ENCODE measurements at regions not wholly inside any gene's neighbourhood (a gene's known extent, or its start where the extent isn't known, plus 50 kb on each side); places are given as distances from the start of the nearest gene placed in this dataset.

DNA sequence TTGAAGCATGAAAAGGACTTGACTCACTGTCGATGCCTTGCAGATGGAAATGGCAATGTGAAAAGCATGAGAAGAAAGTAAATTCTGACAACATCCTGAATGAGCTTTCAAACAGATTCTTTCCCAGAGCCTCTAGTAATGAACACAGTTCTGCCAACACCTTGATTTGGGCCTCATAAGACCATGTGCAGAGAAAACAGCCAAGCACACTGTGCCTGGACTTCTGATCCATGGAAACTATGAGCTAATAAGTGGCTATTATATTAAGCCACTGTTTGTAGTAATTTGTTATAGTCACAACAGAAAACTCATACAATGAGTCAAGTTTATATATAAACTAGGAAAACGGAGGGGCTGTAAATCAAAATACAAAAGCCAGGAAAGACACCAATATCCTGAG, 477.3 kb downstream of the MBD2 start:
- DNase-seq: no peak

DNA sequence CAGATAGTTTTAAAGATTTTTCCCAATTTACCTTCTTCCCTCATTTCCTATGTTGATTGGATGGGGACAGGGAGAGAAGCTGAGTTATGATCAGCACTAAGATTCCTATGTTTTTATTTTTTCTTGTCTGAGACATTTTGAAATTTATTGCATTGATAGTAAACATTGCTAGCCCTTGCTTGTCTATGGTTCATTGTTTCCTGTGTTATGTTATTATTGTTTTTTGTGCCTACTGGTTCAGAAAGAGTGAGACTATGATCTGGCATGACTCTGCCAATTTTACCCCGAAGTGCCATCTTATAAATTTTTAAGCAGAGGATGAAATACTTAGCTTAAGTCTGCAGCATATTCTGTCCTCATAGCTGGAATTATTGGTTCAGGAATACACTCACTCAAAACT, 478.5 kb downstream of the MBD2 start:
- no peak for DNase-seq

DNA sequence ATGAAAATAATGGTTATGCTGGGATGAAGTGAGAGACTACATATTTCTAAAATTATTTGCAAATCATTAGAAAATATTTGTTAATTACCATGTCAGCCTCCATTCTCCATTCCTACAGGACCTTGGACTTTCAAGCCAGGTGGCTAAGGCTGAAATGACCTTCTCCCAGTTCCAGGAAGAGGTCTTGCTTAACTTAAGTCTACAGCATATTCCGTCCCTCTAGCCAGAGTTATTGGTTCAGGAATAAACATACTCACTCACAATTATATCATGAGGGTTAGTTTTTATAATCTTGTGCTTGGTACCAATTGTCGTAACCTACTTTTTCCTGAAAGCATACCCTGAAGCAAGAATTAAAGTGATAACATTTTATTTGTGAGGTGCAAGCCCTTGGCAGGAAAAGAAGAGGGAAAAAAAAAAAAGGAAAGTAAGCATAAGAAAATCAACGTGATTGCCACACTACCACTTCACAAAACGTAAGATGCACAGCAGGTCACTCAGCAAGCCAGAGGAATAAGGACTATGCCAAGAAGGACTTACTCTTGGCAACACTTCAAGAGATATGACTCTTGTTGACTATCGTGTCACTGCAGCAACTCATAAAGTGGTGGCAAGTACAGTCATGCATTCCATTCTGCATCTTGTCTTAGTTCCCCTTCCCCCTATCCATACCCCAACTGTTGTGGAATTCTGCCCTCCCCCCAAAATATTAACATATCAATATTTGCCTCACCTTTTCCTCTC, 479.1 kb downstream of the MBD2 start:
- no peak for DNase-seq

DNA sequence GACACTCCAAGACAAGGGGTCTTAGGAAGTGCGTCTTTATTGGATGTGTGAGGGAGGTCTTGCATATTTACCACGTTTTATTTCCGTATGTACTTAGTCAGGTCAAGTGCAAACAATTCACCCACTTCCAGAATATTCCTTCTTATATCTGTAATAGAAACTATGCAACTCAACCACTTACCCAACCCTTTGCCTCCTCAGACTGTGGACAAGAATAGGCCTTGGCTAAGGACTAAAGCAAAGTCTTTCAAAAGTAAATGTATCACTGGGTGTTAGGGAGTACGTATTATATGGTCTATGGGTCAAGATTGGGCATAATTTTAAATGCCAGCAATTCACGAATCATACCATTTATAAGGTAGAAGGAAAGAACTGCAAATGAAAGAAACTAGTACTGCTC, 484.8 kb downstream of the MBD2 start:
- no peak for DNase-seq

DNA sequence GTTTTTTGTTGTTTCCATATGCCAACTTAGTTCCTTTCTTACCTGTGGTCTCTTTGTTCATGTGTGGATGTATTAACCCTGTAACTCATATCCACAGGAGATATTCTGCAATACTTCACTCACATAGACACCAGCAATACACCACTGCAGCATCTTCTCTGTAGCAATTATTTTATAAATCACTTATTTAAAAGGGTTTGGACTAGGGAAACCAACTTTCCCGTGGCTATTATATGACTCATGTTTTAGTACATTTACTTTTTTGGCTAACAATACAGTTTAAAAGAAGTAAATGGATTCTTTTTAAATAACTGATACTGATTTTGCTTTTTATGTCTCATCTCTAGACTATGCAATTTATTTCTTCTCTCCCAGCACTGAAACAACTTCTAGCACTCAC, 488.9 kb downstream of the MBD2 start:
- no peak for DNase-seq

DNA sequence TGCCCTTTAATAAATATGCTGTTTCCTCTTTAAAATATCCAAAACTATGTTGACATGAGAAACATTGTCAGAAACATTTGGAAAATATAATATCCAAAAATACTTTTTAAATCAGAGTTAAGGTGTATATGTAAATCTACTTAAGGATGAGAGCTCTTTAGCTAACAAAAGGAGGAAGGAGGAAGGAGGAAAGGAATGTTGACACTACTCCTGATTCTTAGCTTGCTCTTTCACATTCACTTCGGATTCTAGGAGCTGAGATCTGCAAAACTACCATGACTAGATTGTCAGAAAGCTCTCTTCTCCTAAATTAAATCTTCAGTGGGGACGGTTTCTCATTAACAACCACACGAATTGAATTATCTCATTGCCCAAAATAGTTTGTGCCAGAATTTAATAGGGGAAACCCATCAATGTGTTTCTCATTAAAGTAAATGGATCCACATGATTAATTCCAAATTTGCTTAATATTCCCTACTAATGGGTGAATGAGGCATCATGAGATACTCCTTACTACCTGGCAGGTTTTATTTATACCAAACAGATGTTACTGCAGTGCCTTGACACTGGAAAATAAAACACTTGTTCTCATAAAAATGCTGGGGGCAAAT, 509.1 kb downstream of the MBD2 start:
- DNase-seq: no peak

DNA sequence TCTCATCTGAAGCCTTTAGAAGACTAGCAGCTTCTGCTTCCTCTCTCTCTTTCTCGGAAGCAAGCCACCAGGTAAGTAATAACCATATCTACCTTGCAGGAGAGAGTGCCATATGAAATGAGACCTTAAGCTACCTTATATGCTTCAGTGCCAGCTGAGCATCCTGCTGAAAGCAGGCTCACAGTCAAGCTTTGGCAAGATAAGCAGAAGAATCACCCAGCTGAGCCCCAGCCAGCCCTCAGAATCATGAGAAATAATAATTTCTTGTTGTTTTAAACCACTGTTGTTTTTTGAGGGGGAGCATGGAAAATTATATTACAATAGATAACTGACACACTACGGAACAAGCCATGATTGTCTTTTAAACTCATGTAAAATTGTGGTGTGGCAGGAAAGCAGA, 514.4 kb downstream of the MBD2 start:
- DNase-seq: no peak

DNA sequence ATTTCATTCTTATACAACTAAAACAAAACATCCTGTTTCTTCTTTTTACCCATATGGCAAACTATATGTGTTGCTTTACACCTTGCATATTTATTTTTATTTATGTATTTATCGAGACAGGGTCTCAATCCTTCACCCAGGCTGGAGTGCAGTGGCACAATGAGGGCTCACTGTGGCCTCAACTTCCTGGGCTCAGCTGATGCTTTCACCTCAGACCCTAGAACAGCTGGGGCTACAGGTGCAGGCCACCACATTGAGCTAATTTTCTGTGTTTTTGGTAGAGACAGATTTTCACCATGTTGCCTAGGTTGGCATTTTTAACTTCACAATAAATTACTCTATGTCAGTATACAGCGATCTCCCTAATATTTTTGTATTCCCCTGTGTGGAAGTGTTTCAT, 522.0 kb downstream of the MBD2 start:
- no peak for DNase-seq

DNA sequence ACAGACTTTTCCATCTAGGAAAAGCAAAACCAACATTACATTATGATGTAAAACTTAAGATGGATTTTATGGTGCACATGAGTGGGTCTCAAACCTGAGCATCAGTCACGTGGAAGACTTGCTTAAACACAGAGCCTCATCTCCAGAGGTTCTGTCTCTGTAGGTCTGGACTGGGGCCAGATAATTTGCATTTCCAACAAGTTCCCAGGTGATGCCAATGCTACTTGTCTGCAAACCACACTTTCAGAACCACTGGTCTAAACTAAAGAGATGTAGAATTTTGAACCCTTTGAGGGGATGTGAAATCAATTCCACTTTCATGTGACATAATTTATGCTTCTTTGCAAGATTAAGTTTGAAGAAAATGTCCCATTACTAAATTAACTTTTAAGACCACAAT, 522.8 kb downstream of the MBD2 start:
- DNase-seq: no peak

DNA sequence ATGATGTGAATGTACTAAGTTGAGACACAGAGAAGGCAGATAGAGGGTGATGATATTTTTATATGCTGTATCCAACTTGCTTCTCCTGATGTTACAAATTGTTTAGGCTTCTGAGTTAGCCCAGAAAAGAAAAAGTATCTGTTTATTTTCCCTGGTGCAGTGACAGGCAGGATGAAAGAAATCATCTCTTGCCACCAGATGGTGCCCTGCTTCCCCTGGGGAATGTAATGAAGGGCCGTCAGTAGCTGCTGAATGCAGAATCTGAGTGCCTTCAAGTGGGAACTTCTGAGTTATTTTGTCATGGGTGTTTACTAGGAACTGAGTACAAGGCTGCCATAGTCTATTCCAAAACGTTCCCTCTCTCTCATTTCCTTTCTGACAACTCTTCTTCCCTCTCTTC, 525.6 kb downstream of the MBD2 start:
- peak; percentile 19 for DNase-seq

DNA sequence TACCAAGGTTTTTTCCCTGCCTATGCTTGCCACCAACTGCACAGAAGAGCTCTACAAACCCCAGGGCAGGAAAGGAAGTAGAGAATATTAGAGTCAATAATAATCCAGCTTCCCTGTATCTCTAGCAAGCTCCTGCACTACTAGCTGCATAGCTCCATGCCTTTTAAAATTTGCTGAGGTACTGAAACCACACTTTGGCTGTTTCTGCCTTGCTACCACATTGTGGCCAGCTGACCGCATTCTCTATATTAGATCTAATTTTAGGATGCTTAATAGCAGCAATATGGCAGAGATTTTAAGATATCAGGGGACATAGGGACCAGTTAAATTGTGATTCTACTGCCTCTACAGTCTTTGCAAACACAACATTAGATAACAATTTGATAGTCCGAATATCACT, 534.6 kb downstream of the MBD2 start:
- DNase-seq: no peak

DNA sequence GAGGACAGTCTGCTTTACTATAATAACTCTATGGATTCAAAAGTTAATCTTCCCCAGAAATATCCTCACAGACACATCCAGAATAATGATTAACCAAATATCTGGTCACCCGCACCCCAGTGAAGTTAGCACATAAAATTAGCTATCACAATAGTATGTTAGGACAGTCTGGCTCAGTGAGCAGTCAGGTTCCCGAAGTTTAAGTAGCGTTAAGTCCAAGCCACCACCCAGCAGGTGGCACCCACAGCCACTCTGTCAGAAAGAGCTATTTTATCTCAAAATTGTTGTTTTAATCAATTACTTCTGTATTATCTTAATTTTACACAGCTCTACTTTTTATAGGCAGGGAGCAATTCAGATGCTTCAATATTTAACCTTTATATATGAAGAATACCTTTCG, 537.5 kb downstream of the MBD2 start:
- no peak for DNase-seq

DNA sequence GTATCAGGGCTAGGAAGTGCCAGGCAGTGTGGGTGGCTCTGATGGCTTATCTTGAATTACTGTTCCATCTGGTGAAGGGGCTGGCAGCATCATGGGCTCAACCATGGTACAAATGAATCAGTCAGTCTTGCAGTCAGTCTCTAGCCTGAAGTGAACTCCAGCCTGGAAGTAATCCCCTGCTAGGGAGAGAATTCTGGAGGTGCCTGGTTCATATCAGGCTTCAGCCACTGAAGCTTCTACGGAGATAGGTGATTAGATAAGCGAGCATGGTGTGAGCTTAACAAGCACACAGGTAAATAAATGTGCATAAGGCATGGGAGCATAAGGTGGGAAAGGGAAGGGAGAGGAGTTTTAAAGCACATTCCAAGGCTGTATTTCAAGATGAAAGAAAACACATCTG, 541.7 kb downstream of the MBD2 start:
- DNase-seq: no peak

DNA sequence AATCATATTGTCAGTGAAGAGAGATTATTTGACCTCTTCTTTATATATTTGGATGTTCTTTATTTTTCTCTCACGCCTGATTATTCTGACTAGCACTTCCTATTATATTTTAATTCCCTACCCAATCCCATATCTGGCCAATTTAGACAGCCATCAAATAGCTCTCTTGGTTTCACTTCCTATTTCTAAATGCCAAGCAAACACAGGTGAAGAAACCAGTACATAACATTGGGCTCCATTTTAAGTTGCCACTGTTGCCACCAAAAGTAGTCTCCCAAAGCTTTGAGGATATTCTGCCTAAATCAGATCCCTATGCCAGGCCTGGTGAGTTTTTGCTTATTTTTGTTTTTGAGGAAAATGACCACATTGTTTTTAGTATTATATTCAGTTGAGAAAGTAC, 547.0 kb downstream of the MBD2 start:
- DNase-seq: no peak

DNA sequence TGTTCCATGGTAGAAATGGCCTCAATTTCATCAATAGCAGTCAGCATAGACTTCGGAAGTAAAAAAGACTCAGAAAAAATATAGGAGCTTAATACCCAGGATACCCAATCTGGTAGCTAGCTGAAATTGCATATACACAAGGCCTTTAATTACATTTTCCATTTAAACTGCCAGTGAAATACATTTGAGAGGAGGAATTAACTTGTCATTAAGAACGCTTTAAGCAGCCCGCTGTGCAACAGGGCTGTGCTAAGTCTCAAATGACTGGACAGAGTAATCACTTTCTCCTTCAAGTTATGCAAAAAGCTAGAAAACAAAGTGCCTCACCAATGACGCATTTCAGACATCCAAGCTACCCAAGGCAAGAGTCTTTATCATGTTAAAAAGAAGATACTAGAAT, 558.8 kb downstream of the MBD2 start:
- no peak for DNase-seq

DNA sequence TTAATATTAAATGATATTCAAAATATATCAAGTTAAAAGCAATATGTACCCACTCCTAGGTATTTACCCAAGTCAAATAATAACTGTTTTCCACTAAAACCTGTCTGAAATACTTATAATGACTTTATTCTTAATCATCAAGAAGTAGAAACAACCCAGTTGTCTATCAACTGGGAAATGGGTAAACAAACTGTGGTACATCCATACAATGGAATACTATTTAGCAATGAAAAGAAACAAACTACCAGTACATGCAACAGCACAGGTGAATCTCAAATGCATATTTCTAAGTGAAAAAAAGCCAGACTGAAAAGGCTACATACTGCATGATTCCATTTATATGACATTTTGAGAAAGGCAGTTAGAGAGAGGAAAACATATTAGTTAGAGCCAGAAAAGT, 559.9 kb downstream of the MBD2 start:
- no peak for DNase-seq

DNA sequence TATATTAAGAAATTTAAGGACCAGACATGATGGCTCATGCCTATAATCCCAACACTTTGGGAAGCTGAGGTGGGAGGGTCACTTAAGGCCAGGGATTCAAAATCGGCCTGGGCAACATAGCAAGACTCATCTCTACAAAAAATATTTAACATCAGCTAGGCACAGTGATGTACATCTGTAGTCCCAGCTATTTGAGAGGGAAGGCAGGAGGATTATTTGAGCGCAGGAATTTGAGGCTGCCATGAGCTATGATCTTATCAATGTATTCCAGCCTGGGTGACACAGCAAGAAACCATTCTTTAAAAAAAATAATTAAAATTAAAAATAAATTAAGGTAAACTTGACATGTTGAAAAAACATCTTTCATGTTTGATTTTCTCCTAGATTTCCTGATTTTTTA, 564.2 kb downstream of the MBD2 start:
- DNase-seq: no peak

DNA sequence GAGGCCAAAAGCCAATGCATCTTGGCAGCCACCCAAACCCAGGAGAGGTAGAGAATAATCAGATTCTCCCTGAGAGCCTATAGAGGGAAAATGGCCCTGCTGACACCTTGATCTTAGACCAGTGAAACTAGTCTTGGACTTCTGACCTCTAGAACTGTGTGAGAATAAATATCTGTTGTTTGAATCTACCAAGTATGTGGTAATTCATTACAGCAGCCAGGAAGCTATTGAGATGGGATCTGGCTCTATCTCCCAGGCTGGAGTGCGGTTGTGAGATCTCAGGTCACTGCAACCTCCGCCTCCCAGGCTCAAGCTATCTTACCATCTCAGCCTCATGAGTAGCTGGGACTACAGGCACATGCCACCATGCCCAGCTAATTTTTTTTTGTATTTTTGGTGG, 567.2 kb downstream of the MBD2 start:
- no peak for DNase-seq

DNA sequence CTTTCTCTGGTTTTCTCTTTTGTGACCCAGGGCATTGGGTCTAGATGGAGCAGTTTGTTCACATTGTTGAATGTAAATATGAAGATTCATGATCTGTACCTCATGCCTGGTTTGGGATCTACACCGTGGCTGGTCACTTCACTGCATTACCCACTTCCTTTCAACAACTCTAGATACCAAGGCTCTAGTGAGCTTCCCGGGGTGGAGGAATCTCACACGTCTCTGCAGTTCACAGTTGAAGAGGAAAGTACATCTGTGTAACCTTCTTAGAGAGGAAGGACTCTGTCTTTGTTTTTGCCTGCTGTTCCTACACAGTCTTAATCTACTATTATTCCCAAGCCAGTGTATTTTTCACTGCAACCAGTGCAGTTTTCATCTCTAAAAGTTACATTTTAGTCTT, 574.8 kb downstream of the MBD2 start:
- DNase-seq: no peak

DNA sequence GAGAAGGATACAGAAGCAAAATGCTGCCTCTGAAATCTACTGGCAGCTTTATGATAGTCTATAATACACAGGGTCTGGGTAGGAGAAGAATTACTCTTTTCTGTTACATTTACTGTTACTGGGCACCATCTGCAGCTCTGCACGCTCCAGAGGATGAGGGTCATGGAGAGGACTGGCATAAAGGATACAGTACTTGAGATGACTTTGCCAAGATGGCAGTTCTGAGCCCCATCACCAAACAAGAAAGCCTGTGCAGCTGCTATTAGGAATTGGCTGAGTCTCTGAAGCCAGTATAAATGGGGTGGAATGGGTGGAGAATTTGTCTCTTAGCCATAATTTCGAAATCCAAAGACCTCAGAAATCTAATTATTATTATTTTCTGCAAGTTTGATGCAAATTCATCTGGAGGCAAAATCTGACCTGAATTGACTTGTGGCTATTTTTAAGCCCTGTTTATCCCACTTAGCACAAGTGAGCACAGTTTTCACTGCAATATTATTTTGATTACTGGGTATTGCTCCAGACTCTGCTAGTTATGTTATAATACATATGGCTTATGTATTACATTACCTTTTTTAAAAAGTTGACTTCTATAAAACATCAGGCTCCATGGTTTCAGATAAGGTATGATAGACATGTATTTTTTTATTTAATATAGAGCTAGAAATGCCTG, 579.5 kb downstream of the MBD2 start:
- no peak for DNase-seq

DNA sequence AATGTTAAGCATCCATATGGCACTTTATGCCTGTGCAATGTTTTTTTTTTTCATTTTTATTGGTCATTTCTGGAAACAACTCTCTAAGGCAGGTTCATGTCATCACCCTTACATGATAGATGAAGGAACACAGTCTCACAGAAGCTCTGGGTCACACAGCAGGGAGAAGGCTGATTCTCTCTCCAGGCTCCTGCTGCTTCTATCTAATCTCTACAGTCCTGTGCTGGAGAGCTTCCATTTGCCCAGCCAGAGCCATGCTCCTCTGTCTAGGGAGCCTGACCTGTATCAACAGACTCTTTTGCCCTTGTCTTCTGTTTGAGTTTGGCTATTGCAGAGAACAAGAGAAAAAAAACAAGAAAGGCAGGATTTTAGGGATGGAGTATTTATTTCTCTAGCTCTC, 584.8 kb downstream of the MBD2 start:
- no peak for DNase-seq

DNA sequence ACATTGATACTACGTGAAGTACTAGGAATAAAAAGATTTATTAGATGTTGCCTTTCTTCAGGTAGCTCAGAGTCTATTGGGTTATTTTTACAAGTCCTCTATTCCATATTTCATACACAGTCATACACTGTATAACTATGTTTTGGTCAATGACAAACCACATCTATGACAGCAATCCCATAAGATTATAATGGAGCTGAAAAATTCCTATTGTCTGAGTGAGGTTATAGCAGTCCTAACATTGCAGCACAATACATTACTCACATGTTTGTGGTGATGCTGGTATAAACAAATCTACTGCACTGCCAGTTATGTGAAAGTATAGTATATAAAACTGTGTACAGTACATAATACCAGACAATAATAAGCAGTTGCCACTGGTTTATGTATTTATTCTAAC, 595.1 kb downstream of the MBD2 start:
- DNase-seq: no peak

DNA sequence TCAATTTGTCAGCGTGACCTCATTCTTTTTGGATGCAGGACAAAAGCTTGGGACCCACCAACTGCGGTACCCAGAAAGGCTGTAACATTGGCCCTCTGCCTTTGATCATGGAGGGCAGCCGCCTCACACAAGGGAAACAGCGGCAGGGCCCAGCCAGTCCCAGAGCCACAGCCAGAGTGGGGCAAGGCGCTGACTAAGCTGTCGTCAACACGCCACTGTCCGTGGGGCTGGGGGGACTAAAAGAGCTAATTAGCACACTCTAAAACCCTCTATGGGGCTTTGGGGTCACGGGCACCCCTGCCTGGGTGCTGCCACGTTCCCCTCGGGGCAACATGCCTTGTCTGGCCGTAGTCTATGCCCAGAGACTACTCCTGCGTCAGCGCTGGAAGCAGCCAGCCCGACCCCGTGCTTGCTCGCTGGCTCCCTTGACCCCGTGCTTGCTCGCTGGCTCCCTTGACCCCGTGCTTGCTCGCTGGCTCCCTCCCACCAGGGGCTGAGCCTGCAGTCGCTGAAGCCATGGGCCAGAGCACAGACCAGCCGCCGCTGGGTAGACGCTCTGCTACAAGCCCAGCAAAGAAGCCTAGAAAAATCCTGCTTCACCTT, 598.4 kb downstream of the MBD2 start:
- DNase-seq: no peak

DNA sequence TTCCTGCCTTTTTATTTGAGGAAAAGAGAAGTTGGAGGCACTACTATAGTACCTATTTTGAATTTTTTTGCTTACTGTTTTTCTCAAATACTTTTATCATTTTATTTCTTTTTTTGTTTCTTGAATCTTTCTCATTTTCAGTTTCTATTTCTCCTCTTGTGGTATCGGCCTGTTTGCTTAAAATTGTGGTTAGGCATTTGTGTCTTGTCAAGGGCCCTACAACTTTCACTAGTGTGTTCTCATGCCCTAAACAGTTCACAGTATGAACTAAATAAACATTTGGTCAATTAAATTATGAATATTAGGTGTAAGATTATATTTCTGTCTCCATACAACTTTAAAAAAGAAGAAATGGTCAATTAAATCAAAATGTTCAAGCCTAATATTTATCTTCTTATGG, 613.5 kb downstream of the MBD2 start:
- no peak for DNase-seq

Measured in right hindlimb (tissue), 1 donor.